SK-N-SH treated with all-trans-retinoic acid at 6 μM for 48 hours (cell line): ENCODE measurements at regions not wholly inside any gene's neighbourhood (a gene's known extent, or its start where the extent isn't known, plus 50 kb on each side); places are given as distances from the start of the nearest gene placed in this dataset.

ENCODE experiments used
- ATAC-seq: fragments of 200-7000 bp; cut with Tn5 transposase; 3 replicates; pipeline ENCODE4 v1.9.1; 2020; ENCODE audit warnings: mild to moderate bottlenecking, moderate library complexity
- ARNTL ChIP-seq: fragments of 450-650 bp; formaldehyde crosslinking; IDR thresholded peaks from 2 replicates; pipeline ENCODE4 v1.5.0; 2020; ENCODE audit warnings: low read depth, mild to moderate bottlenecking, moderate library complexity, borderline replicate concordance
- BACH2 ChIP-seq: fragments of 250-450 bp; sonication (Bioruptor Pico); IDR thresholded peaks from 2 replicates; pipeline ENCODE4 v1.9.0; 2021; ENCODE audit warnings: mild to moderate bottlenecking, borderline replicate concordance
- CREB5 ChIP-seq: fragments of 250-450 bp; sonication (Bioruptor Pico); IDR thresholded peaks from 2 replicates; pipeline ENCODE4 v1.5.1; 2020; ENCODE audit warnings: low read depth, mild to moderate bottlenecking, moderate library complexity
- CSDC2 ChIP-seq: fragments of 250-450 bp; sonication (Bioruptor Pico); IDR thresholded peaks from 2 replicates; pipeline ENCODE4 v1.5.0; 2020; ENCODE audit warnings: mild to moderate bottlenecking, moderate library complexity
- ESRRG ChIP-seq: fragments of 250-450 bp; sonication (Bioruptor Pico); IDR thresholded peaks from 2 replicates; pipeline ENCODE4 v1.6.1; 2021; ENCODE audit warnings: mild to moderate bottlenecking
- GLIS3 ChIP-seq: fragments of 250-450 bp; sonication (Bioruptor Pico); IDR thresholded peaks from 2 replicates; pipeline ENCODE4 v1.5.0; 2020; ENCODE audit warnings: mild to moderate bottlenecking, moderate library complexity
- ISL1 ChIP-seq: fragments of 250-450 bp; sonication (Bioruptor Pico); IDR thresholded peaks from 2 replicates; pipeline ENCODE4 v2.1.2; 2022; ENCODE audit warnings: mild to moderate bottlenecking, moderate library complexity
- OSR1 ChIP-seq: fragments of 250-450 bp; sonication (Bioruptor Pico); IDR thresholded peaks from 2 replicates; pipeline ENCODE4 v1.8.0; 2022; ENCODE audit warnings: moderate library complexity, mild to moderate bottlenecking, inconsistent platforms
- PATZ1 ChIP-seq: fragments of 250-450 bp; sonication (Bioruptor Pico); IDR thresholded peaks from 2 replicates; pipeline ENCODE4 v1.8.0; 2020; ENCODE audit warnings: mild to moderate bottlenecking, moderate library complexity, borderline replicate concordance
- PPARA ChIP-seq: fragments of 250-450 bp; sonication (Bioruptor Pico); IDR thresholded peaks from 2 replicates; pipeline ENCODE4 v1.5.0; 2020; ENCODE audit warnings: mild to moderate bottlenecking, borderline replicate concordance
- RARB ChIP-seq: fragments of 250-450 bp; sonication (Bioruptor Pico); IDR thresholded peaks from 2 replicates; pipeline ENCODE4 v1.8.0; 2021; ENCODE audit warnings: mild to moderate bottlenecking, moderate library complexity
- SNAI2 ChIP-seq: fragments of 250-450 bp; sonication (Bioruptor Pico); IDR thresholded peaks from 2 replicates; pipeline ENCODE4 v1.5.0; 2020; ENCODE audit warnings: mild to moderate bottlenecking, moderate library complexity
- TCF4 ChIP-seq: fragments of 250-450 bp; sonication (Bioruptor Pico); IDR thresholded peaks from 2 replicates; pipeline ENCODE4 v1.8.0; 2021; ENCODE audit warnings: mild to moderate bottlenecking, moderate library complexity, borderline replicate concordance
- TOX ChIP-seq: fragments of 250-450 bp; sonication (Bioruptor Pico); IDR thresholded peaks from 2 replicates; pipeline ENCODE4 v1.8.0; 2021; ENCODE audit warnings: mild to moderate bottlenecking, moderate library complexity, borderline replicate concordance
- ZC3H10 ChIP-seq: fragments of 250-450 bp; sonication (Bioruptor Pico); IDR thresholded peaks from 2 replicates; pipeline ENCODE4 v1.5.1; 2021; ENCODE audit warnings: mild to moderate bottlenecking, moderate library complexity
- ZFP3 ChIP-seq: fragments of 250-450 bp; sonication (Bioruptor Pico); IDR thresholded peaks from 2 replicates; pipeline ENCODE4 v1.5.0; 2020; ENCODE audit warnings: mild to moderate bottlenecking, moderate library complexity
- ZFP30 ChIP-seq: fragments of 450-650 bp; formaldehyde crosslinking; IDR thresholded peaks from 2 replicates; pipeline ENCODE4 v1.5.0; 2022; ENCODE audit warnings: mild to moderate bottlenecking, moderate library complexity
- ZNF565 ChIP-seq: fragments of 450-650 bp; formaldehyde crosslinking; conservative IDR thresholded peaks from 2 replicates; pipeline ENCODE4 v1.5.0; 2020; ENCODE audit warnings: low read depth, mild to moderate bottlenecking, moderate library complexity
- ZNF70 ChIP-seq: fragments of 450-650 bp; formaldehyde crosslinking; IDR thresholded peaks from 2 replicates; pipeline ENCODE4 v1.5.0; 2020; ENCODE audit warnings: mild to moderate bottlenecking, moderate library complexity
- ZNF8 ChIP-seq: fragments of 450-650 bp; formaldehyde crosslinking; IDR thresholded peaks from 2 replicates; pipeline ENCODE4 v1.5.0; 2020; ENCODE audit warnings: mild to moderate bottlenecking, moderate library complexity
- TF ChIP-seq, protein P1 (sequence below): fragments of 250-450 bp; sonication (Bioruptor Pico); IDR thresholded peaks from 2 replicates; pipeline ENCODE4 v1.8.0; 2021; ENCODE audit warnings: low read depth, mild to moderate bottlenecking, moderate library complexity, borderline replicate concordance
- TF ChIP-seq, protein P2 (sequence below): fragments of 250-450 bp; sonication (Bioruptor Pico); IDR thresholded peaks from 2 replicates; pipeline ENCODE4 v1.5.0; 2020; ENCODE audit warnings: mild to moderate bottlenecking, moderate library complexity

GRCh38 chr2:7570247-7570646 is 653.0 kb downstream of the RNF144A start:
- no peak for ATAC-seq

GRCh38 chr2:7571701-7572100 is 654.5 kb downstream of the RNF144A start:
- no peak for ATAC-seq
- TF ChIP-seq, protein P1, sequence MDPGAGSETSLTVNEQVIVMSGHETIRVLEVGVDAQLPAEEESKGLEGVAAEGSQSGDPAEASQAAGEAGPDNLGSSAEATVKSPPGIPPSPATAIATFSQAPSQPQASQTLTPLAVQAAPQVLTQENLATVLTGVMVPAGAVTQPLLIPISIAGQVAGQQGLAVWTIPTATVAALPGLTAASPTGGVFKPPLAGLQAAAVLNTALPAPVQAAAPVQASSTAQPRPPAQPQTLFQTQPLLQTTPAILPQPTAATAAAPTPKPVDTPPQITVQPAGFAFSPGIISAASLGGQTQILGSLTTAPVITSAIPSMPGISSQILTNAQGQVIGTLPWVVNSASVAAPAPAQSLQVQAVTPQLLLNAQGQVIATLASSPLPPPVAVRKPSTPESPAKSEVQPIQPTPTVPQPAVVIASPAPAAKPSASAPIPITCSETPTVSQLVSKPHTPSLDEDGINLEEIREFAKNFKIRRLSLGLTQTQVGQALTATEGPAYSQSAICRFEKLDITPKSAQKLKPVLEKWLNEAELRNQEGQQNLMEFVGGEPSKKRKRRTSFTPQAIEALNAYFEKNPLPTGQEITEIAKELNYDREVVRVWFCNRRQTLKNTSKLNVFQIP (CRISPR knock-in tag): no peak
- TF ChIP-seq ZC3H10 (CRISPR knock-in tag) (no peak), PATZ1 (CRISPR knock-in tag) (no peak), TOX (CRISPR knock-in tag) (no peak), TCF4 (CRISPR knock-in tag) (no peak), OSR1 (CRISPR knock-in tag) (no peak), ARNTL (CRISPR knock-in tag) (no peak), BACH2 (no peak), ESRRG (CRISPR knock-in tag) (no peak), SNAI2 (CRISPR knock-in tag) (no peak), ZNF565 (no peak), GLIS3 (no peak)
- TF ChIP-seq, protein P2, sequence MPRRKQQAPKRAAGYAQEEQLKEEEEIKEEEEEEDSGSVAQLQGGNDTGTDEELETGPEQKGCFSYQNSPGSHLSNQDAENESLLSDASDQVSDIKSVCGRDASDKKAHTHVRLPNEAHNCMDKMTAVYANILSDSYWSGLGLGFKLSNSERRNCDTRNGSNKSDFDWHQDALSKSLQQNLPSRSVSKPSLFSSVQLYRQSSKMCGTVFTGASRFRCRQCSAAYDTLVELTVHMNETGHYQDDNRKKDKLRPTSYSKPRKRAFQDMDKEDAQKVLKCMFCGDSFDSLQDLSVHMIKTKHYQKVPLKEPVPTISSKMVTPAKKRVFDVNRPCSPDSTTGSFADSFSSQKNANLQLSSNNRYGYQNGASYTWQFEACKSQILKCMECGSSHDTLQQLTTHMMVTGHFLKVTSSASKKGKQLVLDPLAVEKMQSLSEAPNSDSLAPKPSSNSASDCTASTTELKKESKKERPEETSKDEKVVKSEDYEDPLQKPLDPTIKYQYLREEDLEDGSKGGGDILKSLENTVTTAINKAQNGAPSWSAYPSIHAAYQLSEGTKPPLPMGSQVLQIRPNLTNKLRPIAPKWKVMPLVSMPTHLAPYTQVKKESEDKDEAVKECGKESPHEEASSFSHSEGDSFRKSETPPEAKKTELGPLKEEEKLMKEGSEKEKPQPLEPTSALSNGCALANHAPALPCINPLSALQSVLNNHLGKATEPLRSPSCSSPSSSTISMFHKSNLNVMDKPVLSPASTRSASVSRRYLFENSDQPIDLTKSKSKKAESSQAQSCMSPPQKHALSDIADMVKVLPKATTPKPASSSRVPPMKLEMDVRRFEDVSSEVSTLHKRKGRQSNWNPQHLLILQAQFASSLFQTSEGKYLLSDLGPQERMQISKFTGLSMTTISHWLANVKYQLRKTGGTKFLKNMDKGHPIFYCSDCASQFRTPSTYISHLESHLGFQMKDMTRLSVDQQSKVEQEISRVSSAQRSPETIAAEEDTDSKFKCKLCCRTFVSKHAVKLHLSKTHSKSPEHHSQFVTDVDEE (CRISPR knock-in tag): no peak

More at GRCh38 chr2:7570247-7570646, 653.0 kb downstream of the RNF144A start:
- TF ChIP-seq CREB5 (CRISPR knock-in tag) (no peak), ISL1 (CRISPR knock-in tag) (no peak), RARB (no peak), GLIS3 (no peak), ZC3H10 (CRISPR knock-in tag) (no peak), CSDC2 (no peak), SNAI2 (CRISPR knock-in tag) (no peak), PPARA (no peak), ZNF70 (CRISPR knock-in tag) (no peak), BACH2 (no peak), ZFP30 (CRISPR knock-in tag) (no peak), TCF4 (CRISPR knock-in tag) (no peak), PATZ1 (CRISPR knock-in tag) (no peak), TOX (CRISPR knock-in tag) (no peak), ZNF8 (no peak), ZNF565 (no peak), ZFP3 (CRISPR knock-in tag) (no peak)
- TF ChIP-seq, protein P2 (CRISPR knock-in tag): no peak
- TF ChIP-seq, protein P1 (CRISPR knock-in tag): no peak
